AML-193 (cell line): ENCODE measurements at regions not wholly inside any gene's neighbourhood (a gene's known extent, or its start where the extent isn't known, plus 50 kb on each side); places are given as distances from the start of the nearest gene placed in this dataset.

Experiments used
- DNase-seq, 2 experiments: peaks; one replicate each; lab custom pipeline; 2025; lab: John Stamatoyannopoulos, UW

DNA sequence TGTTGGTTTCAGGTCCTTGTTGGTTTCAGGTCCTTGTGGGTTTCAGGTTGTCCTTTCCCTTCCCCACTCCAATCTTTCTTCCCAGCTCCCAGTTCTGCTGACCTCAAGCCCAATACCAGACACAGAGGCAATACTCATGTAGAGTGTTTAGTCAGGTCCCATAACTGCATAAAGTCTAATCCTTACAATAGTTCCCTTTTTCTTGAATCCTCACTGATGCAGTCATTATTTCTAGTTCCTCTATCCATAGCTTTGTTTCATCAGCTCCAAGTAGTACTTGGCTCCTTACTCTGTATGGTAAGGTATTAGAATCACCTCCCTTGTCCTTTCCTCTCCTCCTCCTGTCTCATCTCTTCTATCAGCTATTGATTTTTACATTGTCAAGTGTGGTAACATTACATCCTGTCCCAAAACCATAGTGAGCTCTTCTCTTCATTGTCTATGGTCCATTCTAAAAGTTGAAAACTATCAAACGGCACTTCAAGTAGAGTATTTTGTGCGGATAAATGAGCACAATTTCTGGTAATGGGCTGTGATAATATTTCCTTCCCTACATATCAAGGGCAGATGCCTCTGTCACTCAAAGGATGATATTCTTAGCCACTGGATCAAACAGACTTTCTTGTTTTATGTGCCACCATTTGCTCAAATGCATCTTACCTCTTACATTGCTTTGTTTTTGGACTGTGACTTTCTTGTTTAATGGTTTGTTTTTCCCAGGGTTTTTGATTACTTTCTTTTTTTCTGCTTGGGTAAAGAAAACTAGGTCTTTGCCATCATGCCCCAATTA is 57.2 kb upstream of the JDP2 start:
- DNase-seq: peak; percentile 87 to 94

GRCh38 chr14:75371297-75371696 is 56.5 kb upstream of the JDP2 start:
- DNase-seq: no peak

GRCh38 chr14:75372260-75372659 is 55.6 kb upstream of the JDP2 start:
- peak; percentile 6 to 13 for DNase-seq

DNA sequence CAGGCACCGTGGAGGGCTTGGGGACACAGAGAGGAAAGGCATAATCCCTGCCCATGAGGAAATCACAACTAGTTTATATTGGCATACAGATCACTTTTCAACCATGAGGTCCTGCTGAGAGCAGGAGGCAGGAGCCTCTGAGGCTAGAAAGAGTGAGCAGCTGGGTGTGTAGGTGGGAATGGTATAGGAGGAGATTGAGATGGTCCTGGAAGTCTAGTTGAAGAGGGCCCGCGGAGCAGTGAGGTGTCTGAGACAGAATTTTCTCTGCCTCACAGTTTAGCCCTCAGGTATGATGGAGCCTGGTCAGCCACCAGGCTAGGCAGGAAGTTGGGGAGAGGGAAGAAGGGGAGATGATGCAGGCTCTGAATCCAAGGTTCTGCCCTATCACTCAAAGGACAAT is 54.7 kb upstream of the JDP2 start:
- DNase-seq: no peak

GRCh38 chr14:75373616-75374015 is 54.2 kb upstream of the JDP2 start:
- DNase-seq: no peak

- no peak for DNase-seq
These were observed 52.9 kb upstream of the JDP2 start for GRCh38 chr14:75374911-75375310.

GRCh38 chr14:75375983-75376382 is 51.8 kb upstream of the JDP2 start:
- DNase-seq: no peak
